GM19372 (cell line): ENCODE measurements at regions not wholly inside any gene's neighbourhood (a gene's known extent, or its start where the extent isn't known, plus 50 kb on each side); places are given as distances from the start of the nearest gene placed in this dataset.

ENCODE experiments used
- ATAC-seq: cut with Tn5 transposase; IDR thresholded peaks from one replicate; pipeline ENCODE4 v1.9.1; 2021; ENCODE audit warnings: mild to moderate bottlenecking, low read depth, moderate library complexity; ENCODE audit not compliant: unreplicated experiment

DNA sequence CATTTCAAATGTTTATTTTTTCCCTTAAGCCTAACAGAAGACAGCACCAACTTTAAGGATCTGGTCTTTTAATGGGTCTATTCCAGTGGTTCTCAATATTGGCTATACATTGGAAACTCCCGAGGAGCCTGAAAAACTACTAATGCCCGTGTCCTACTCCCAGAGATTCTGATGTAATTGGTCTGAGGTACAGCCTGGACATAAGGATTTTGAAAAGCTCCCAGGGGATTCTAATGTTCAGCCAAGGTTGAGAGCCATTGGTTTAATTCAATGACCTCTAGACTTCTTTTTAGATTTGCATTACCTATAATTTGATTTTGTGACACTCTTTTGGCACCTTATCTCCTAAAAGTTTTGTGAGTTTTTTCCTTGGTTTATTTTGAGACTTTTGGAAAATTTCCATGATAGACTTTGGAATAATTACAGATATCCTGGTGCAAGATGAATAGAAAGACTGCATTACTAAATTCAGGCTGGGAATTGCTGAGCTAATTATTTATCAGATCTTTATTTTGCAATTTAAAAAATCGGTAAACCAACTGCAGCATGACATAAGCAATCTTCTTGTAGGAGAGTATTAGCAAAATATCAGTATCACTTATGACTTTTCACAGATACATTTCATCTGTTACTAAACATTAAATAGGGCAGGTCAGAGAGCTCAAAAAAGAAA lies 91.5 kb upstream of the ELL2 start:
- ATAC-seq: no peak

DNA sequence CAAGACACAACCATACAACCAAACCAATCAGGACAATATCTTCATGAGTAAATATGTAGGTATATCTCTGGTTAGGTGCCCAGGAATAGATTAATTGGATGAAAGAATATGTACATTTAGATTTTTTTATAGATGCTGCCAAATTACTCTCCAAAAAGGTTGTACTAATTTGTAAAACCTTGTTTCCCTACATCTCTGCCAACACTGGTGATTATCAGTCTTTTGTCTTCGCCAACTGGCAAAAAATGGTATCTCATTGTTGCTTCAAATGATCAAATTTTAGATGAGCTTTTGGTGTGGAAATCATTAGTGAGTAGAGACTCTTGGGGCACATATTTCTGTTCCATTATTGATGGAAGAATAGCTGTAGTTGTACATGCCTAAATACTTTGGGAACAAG lies 90.7 kb upstream of the ELL2 start:
- ATAC-seq: no peak

DNA sequence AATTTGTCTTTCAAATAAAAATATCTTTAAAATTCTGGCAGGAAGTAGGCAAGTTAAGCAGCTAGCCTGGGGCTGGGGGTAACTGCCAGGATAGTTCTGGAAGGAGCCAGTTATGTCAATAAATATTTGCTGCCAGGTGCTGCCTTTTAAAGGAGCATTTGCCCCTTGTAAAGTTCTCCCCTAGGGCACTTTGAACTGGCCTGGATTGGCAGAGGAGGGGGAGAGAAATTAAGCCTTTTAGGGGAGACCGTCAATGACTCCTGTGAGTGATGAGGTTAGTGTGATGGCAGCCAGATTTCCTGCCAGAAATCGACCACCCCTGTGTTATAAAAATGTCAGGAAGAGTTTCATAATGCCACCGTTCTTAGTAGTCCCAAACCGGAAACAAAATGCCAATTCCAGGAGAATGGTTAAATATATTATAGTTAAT lies 89.8 kb upstream of the ELL2 start:
- ATAC-seq: no peak

DNA sequence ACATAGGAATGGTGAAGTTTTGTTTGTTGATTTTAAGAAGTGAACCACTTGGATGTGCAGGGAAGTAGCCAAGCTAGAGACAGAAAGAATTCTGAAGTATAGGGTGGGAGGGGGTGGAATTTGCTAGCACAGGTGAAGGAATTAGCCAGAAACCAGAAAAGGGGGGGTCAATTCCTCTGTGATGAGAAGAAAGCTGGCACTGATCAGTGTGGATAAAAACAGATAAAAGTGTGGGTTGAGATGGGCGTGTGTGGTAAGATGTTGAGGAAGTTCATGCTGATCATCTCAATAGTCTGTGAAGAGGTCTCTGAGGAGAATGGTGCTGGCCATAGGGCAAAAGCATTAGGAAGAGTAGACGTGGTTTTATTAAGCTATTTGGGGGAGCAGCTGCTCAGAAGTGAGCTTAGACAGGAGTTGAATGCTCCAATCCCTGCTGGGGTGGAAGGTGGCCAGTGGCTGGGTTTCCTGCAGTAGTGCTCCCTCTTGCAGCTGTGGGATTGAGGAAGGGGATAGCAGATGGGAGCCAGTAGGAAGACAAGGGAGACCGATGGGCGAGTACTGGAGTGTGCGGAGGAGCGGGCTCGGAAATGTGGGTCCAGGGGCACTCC lies 88.7 kb upstream of the ELL2 start:
- ATAC-seq: no peak

DNA sequence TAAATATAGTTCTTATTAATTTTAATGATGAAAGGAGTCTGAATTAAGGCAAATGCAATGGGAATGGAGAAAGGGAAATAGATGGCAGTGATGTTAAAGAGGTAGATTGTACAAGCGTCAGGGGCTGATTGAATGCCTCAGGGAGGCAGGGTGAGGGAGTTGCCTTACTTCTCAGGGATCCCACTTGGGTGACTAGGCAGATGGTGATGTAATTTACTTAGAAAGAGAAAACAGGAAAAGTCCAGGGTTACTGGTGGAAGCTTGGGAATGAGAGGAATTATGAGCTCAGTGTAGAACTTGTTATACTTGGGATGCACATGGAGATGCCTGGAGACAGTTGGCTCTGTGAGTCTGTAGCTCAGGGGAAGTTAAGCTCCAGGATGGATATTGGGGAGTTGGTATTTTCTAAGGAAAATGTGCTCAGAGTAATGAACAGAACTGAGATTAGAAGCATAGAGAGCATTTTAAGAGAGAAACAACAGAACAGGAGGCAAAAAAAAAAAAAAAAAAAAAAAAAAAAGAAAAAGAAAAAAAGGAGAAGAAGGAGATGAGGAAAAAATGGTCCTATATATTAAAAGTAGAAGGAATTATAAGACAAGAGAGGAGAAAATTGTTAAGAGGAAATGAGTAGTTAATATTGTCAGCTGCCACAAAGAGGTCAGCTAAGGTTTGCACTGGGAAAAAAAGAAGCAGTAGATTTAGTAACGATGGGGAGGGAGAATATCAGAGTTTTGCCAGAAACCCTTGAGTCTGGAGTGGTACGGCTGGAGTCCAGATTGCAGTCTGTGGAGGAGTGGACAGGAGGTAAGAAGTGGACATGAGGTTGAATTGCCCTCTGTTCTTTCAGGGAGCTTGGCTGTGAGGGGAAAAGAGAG lies 88.0 kb upstream of the ELL2 start:
- ATAC-seq: no peak

DNA sequence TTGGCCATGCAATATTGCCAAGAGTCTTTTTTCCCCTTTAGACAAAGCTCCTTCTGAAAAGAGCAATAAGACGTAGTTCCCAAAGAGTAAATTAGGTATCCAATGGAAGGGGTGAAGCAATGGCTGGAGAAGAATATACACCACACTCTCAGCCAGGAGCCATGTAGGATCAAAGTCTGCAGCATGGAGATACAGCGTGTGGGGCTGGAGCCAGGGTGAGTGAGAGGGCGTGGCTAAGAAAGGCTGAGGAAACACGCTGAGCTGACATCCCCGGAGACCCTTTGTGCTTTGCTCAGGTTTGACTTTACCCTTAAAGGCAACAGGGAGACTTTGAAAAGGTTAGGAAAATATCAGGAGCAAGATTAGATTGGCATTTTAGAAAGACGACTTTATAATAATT lies 87.1 kb upstream of the ELL2 start:
- ATAC-seq: no peak

DNA sequence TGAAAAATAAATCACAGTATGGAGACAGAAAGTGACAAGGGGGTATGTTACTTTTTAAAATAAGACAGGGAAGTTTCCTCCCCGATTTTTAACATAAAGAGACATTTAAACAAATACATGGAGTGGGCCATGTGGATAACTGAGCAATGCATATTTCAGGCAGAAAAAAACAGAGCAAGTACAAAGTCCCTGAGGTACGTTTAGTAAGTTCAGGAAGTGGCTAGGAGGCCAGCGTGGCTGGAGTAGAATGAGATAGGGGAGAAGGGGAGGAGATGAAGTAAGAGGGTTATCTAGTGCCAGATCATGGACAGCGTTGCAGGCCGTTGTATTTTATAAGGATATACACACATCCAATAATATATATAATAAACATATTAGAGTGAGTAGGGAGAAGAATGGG lies 84.2 kb upstream of the ELL2 start:
- ATAC-seq: no peak

DNA sequence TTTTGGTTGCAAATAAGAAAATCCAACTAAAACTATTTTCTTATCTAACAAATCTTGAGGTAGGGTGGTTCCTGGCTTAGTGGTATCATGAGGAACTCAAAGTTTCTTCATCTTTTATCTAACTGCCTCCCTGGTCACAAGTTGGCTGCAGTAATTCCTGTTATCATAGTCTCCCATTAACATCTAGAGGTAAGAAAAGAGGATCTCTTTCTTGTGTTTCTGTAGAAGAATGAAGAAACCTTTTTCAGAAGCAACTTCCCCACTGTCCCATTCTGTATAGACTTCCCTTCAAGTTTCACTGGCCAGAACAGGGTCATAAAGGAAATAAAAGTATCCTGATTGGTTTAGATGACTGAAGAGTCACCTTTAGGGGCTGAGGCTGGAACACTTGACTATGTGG lies 81.8 kb upstream of the ELL2 start:
- no peak for ATAC-seq

DNA sequence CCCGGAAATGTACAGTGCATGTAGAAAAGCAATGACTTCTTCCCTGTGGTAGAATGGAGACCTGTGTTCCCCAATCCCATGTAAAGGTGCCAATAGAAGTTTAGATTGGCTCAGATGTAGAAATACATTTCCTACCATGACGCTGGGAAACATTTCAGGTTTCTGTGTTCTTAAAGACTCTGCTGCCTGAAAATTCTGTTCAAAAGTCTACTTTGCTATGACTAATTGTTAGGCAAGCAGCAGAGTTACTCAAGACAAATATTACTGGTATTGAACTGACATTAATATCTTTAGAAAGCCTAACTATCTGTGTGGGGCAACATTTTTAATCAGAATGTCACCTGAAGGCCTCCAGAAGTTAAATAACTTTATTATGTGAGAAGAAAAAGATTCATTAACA lies 75.5 kb upstream of the ELL2 start:
- ATAC-seq: no peak

DNA sequence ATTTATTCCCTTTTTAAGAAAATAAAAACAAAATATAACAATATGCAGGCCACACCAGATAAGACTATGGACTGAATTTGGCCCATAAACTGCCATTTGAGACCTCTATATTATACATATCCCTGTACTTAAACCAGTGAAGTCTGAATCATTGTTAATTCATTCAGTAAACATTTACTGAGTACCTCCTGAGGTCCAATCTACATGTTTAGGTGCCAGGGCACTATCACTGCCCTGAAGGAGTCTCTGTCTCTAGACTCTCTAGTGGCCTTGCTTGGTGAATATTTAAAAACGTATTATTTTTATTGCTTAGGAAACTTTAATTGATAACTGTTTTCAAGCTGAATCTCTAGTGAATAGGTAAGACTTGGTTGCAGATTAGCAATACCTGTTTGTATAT lies 74.7 kb upstream of the ELL2 start:
- no peak for ATAC-seq

DNA sequence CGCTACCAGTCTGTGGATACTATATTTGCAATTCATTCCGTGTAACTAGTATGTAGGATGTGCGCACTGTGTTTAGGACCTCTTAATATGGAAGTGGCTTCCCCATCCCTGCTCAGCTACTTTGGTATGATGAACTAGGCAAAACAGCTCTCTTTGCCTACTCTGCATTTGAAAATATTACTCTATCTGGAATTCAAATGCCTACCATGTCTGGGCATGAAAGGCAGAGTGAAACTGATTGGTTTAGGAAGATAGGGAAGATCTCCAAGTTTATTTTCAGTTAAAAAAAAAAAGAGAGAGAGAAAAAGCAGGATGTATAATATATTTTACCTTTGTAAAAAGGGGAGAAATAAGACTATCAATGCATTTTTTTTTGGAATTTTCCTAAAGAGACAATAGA lies 74.1 kb upstream of the ELL2 start:
- ATAC-seq: no peak

DNA sequence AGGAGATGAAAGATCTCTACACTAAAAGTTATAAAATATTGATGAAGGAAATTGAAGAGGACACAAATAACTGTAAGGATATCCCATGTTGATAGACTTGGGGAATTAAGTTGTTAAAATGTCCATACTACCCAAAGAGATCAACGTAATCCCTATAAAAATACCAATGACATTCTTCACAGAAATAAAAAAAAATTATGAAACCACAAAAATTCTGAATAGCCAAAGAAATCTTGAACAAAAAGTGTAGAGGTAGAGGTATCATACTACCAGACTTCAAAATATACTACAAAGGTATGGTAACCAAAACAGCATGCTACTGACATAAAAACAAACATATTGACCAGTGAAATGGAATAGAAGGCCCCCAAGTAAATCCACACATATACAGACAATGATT lies 71.5 kb upstream of the ELL2 start:
- no peak for ATAC-seq

DNA sequence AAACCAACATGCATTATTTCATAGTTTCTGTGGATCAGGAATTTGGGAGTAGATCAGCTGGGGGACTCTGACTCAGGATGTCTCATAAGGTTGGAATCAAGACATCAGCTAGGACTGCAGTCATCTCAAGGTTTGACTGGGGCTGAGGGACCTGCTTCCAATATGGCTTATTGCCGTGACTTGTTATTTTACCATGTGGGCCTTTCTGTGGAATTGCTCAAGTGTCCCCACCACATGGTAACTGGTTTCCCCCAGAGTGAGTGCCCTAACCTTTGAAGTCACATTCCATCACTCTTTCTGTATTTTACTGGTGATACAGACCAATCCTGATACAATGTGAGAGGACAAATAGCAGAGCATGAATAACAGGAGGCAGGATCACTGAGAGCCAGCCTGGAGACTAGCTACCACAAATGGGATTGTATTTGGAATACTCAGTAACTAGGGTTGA lies 70.2 kb upstream of the ELL2 start:
- no peak for ATAC-seq

DNA sequence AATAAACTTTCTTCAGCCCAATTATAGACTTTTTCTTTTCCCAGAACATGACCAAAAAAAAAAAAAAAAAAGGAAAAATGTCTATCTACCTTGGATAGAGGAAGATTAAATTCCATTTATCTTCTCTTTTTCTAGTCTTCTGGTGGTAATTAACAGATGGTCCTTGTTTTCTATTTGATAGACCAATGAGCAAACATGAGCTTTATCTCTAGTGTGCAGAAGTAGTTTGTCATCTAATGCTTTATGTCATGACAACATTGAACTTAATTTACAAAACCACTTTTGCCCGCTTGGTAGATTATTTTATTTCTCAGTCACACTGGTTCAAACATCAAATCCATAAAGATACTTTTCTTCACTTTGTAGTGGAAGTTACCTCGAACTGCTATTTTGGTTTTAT lies 69.5 kb upstream of the ELL2 start:
- no peak for ATAC-seq

DNA sequence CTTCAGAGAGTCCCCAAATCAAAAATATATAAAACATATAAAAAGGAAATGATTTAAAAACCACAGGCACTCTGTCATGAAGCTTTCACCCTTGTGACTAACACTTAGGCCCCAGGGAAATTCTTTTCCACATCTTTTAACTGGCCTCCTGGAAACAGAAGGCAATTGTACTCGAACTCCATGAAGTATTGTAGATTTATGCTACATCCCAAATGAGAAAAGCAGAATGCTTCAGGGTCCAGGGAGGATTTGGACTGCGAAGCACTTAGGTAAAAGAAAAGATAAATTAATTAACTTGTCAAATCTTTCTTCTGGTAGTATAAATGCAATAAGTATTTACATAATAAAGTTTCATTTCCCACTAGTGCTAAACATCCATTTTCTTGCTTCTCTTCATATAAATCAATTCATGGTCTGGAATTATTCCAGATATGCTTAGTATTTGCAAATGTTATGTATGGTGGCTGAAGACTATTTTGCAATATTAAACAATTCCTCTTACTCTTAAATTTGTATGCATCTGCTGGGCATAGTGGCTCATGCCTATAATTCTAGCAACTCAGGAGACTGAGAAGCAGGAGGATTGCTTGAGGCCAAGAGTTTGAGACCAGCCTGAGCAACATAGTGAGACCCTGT lies 64.9 kb upstream of the ELL2 start:
- ATAC-seq: no peak

DNA sequence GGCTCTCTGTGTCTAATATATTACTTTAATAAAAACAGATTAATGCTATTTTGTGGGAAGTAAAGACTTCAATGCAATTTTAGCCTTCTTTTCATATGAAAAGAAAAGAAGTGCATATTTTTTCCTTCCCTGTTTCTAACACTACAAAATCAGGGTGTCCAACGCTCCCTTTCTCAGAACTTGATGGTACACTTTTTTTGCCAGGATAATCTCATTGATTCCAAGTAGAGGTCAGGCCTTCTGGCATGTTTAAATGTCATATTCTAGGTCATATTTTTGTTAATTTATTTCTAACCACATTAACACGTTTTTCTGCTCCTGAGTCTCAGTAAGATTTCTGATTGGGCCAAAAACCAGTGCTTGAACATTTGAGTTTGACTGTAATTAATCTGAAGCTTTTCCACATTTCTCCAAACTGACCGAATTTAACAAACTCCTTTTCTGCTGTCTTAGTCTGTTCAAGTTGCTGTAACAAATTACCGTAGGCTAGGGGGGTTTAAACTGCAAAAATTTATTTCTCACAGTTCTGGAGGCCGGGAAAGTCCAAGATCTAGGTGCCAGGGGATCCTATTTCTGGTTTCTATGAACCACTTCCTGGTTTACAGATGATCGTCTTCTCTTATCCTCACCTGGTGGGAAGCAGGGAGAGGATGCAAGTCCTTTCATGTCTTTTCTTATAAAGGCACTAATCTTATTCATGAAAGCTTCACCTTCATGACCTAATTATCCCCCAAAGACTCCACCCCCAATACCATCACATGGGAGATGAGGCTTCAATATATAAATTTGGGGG lies 63.2 kb upstream of the ELL2 start:
- ATAC-seq: no peak

DNA sequence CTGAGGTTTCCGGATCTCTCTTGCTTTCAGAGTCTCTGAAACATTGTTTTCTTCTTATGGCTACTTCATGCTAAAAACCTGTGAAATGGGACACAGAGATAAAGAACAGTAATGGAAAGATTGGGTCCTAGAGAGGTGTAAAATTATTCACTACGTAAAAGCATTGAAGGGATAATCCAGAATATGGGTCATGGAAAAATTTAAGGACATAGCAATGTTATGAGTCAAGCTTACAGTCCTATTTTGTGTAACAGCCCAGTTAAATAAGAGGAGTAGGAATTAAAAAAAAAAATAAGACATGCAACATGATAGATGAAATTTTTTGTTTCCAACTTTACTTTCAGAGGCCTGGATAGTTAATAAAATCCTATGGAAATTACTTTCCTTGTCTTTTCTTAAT lies 61.9 kb upstream of the ELL2 start:
- ATAC-seq: no peak

DNA sequence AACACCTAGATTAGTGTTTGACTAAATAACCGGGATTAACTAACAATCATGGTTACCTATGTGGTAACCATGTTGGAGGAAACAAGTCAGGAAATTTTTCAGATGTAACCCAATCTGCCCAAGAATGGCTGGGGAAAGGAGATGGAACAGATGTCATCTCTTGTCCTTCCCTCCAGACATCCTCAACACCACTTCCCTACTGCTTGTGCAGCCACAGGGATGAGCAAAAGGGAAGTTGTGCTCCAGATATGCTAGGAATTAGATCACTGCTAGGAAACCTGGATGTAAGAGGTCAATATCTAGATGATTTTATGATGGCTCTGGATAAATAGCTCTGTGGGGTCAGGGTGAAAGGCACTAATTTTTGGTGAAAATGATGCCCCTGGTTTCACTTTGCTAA lies 61.3 kb upstream of the ELL2 start:
- ATAC-seq: no peak

DNA sequence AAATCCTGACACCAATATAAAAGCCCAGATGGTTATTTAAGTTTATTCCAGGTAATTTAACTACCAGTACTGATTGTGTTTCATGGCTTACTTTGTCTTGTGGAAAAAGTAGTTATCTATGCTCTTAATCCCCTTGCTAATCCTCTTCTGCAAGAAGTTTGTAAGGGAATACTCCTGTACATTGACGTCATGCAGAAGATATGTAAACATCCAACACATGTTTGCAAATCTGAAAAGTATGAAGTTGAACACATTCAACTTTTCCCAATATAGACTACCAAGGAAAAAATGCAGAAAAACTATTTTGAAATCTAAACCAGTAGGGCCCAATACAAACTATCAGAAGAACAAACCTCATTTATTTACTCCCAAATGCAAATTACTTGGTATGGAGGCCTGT lies 56.3 kb upstream of the ELL2 start:
- ATAC-seq: no peak

DNA sequence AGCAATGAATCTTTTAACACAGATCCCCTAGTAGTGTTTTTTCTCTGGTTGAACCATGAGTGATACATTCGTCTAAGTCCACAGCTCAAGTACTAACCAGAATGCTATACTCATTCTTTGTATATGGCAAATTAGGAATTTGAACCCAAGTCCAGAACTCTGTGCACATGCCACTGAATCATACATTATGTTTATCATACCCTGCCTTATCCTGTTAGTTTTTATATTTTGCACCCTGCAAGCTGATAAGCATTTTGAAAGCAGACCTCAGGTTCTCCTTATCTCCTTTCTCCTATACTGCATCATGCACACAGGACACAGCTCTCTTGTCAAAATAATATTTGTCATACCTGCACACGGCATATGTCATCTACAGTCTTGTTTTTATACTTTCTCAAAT lies 54.6 kb upstream of the ELL2 start:
- no peak for ATAC-seq
